COLO668 (cell line): ENCODE measurements at regions not wholly inside any gene's neighbourhood (a gene's known extent, or its start where the extent isn't known, plus 50 kb on each side); places are given as distances from the start of the nearest gene placed in this dataset.
"Not testable (repeated sequence)": the region's sequence is repeated elsewhere in the genome, so short reads cannot be mapped to it uniquely, and the experiment has no call there.

Source experiments
- DNase-seq: peaks from one replicate; lab custom pipeline; 2025; ENCODE audit not compliant: unreplicated experiment; lab: John Stamatoyannopoulos, UW

DNA sequence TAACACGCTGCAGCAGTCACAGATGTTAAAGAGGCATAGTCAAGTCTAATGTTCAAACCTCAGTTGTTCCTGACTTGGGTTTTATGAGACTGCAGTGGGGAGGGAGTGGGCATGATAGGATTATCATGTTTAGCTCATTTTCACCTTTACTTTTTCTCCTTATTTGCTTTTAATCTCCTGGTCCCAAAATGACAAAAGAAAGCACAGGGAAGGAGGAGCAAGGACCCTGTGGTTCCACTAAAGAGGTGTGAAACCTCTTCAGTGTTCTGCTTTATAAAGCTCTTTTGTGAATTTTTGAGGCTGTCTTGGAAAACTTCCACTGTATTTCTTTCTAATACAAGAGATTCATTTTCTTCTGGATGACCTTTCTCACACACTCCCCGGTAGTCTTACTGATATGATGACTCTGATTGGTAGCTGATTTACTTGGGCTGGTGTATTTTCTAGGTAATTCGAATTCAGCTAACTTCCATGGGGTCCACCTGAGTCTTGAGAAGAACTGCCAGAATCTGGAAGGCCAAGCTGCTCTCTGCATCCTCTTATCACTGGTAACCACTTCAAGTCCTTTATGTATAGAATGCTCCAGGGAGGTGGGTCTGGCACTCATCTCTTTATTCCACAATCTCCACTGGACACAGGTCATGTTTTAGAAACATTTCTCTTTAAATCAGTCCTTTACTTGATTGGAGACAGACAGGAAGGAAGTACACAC is 1364.4 kb upstream of the CDH9 start:
- no peak for DNase-seq

- no peak for DNase-seq
Measured at GRCh38 chr5:28400076-28400475, 1361.7 kb upstream of the CDH9 start.

DNA sequence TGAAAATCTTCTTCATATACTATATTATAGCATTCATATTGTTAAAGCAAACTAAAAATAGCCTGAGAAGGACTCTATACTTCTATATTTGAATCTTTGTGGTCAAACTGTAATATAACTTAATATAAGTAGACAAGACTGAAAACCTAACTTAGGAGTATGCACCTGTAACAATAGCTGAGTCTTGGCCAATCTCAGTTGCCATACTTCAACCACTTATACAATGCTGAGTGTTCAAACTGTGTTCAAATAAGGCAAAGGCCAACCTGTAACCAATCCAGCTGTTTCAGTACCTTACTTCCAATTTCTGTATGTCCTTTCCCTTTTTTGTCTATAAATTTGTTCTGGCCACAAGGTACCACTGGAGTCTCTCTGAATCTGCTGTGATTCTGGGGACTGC is 1360.8 kb upstream of the CDH9 start:
- DNase-seq: no peak

- DNase-seq: no peak
Measured at GRCh38 chr5:28398185-28398584, 1359.8 kb upstream of the CDH9 start.

DNA sequence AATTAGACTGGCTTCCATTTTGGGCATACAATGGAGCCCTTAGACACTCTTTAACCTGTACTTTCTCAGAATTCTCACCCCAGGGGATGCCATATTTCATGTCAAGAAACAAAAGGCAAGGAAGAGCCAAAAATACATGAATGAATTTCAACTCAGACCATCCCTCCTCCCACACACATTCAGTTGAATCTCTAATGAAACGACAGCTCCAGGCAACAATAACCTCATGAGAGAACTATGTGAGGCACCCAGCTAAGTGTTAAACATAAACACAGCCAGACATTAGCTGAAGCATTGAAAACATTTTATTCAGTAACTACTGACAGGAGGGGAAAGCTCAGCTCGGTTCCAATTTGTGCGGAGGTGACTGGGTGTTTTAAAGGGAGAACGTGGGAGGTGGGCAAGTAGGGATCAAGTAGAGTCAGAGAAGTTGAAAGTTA is 1359.1 kb upstream of the CDH9 start:
- DNase-seq: no peak

GRCh38 chr5:28391277-28391676 is 1352.9 kb upstream of the CDH9 start:
- no peak for DNase-seq

- DNase-seq: no peak
Measured at GRCh38 chr5:28390341-28390740, 1352.0 kb upstream of the CDH9 start.

DNA sequence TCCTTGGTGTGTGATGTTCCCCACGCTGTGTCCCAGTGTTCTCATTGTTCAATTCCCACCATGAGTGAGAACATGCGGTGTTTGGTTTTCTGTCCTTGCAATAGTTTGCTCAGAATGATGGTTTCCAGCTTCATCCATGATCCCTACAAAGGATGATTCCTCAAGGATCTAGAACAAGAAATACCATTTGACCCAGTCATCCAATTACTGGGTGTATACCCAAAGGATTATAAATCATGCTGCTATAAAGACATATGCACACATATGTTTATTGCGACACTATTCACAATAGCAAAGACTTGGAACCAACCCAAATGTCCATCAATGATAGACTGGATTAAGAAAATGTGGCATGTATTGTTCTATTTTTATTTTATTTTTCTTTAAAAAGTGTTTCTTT is 1351.3 kb upstream of the CDH9 start:
- DNase-seq: not testable (repeated sequence)

DNA sequence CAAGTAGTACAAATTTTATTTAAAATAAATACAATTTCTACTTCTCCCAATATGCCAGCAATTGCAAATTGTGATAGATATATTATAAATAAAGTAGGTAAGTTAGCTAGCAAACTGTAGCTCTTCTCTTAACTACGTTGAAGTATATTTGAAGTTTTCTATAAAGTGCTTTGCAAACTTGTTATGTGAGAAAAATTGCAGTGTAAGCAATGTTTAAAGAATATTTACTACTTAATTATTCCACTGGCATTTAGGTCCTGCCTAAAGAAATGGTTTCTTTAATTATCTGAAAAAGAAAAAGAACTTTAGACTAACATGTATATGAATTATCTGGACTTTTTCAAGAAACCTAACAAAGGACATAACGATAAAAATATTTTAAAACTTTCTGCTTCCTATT is 1350.0 kb upstream of the CDH9 start:
- no peak for DNase-seq

DNA sequence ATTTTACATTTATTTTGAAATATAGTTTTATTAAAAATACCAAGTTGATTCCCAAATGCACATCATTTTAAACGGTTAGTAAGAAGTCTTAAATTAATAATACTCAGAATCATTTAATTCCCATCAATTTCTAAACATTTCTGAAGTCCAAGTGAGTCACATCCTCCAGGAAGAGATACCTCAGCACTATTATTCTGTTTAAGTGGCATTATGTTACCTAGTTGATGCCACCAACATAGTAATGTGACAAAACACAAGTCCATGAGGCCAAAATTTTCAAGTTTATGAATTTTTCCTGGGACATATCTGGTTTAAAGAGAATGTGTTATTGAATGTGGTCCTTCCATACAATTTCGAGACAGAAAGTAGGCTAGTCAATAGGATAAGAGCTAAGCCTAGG is 1348.3 kb upstream of the CDH9 start:
- DNase-seq: no peak

DNA sequence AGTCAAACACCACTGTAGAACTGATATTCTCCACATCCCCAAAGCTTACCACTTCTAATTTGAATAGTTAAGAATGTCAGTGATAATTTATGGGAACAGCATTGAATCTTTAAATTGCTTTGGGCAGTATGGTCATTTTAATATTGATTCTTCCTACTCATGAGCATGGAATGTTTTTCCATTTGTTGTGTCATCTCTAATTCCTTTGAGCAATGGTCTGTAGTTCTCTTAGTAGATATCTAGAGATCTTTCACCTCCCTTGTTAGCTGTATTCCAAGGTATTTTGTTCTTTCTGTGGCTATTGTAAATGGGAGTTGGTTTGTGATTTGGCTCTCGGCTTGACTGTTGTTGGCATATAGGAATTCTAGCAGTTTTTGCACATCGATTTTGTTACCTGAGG is 1341.8 kb upstream of the CDH9 start:
- no peak for DNase-seq

DNA sequence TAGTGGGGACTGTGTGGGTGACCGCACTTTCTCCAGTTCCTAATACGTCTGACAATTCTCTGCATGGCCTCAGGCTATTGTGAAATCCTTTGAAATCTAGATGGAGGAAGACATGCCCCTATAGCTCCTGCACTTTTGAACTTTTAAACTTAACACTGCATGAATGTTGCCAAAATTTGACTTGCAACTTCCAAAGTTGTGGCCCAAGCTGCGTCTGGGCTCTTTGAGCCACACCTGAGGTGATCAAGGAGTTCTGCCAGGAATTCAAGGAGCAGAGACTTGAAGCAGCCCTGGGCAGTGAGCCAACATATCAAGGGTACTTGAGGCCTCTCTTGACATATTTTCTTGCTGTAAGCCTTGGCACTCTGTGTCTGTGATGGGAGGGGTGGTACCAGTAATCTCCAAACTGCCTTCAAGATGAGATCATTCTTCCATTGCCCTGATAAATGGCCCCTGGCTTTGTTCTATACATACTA is 1336.1 kb upstream of the CDH9 start:
- no peak for DNase-seq

GRCh38 chr5:28370896-28371295 is 1332.5 kb upstream of the CDH9 start:
- DNase-seq: no peak

- DNase-seq: no peak
Measured at GRCh38 chr5:28369418-28369817, 1331.0 kb upstream of the CDH9 start.

DNA sequence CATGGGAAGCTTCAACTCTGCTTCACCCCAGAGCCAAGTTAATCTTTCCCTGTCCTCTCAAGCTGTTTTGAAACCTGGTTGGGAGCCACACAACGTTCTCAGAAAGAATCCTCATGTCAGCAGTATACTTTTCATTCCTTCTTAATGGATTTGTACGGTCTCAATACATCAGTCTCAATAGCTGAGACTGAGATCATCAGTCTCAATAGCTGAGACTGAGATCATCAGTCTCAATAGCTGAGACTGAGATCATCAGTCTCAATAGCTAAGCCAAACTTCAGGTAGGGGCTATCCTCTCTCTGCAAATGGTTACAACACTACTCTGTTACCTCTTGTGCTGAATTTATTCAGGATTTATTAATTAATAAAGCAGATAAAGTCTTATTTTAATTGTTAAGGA is 1317.4 kb upstream of the CDH9 start:
- DNase-seq: no peak

DNA sequence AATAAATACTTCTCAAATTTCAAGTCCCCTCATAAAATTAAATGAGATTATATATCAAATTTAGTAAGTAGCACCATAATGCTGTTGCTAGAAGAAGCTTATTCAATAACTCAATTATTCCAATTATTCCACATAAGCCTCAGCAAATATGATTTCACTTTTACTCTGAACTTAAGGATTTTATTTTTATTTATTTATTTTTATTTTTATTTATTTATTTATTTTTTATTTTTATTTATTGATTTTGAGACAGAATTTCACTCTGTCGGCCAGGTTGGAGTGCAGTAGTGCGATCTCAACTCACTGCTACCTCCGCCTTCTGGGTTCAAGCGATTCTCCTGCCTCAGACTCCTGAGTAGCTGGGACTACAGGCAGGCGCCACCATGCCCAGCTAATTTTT is 1308.3 kb upstream of the CDH9 start:
- DNase-seq: no peak

DNA sequence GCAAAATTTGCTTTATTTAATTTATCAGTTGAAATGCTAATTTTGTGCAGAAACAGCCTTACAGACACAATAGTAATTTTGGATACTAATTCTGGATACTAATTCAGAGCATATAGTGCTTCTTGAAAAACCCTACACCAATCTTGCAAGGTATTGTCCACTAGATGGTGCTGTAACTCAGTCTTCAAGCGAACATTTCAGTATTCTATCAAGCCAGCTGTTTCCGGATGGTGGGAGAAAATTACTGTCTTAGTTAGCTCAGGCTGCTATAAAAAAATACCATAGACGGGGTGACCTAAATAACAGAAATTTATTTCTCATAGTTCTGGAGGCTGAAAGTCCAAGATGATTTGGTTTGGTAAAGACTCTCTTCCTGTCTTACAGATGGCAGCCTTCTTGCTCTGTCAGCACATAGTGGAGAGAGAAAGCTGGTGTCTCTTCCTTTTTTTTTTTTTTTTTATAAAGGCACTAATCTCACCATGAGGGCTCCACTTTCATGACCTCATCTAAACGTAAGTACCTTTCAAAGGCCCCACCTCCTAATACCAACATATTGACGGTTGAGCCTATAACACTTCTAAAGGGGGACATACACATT is 1306.5 kb upstream of the CDH9 start:
- DNase-seq: no peak

- DNase-seq: no peak
Measured at GRCh38 chr5:28329176-28329575, 1290.8 kb upstream of the CDH9 start.

- no peak for DNase-seq
Measured at GRCh38 chr5:28328681-28329080, 1290.3 kb upstream of the CDH9 start.

GRCh38 chr5:28324174-28324573 is 1285.8 kb upstream of the CDH9 start:
- no peak for DNase-seq

DNA sequence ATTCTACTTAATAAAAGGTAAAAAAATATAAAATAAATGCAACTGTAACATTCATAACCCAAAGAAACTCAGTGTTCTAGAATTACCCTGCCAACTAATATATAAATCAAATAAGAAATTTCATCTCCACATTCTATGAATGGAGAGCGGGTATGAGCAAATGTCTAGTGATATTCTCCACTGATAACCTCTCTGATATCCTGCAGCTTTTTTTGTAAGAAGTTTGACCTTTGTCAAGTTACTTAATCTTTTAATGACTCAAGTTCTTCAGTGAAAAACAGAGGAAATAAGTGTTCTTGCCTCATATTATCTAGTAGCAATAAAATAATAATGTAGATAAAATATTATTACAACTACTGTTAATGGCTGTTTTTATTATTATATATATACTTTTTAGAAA is 1275.6 kb upstream of the CDH9 start:
- no peak for DNase-seq

DNA sequence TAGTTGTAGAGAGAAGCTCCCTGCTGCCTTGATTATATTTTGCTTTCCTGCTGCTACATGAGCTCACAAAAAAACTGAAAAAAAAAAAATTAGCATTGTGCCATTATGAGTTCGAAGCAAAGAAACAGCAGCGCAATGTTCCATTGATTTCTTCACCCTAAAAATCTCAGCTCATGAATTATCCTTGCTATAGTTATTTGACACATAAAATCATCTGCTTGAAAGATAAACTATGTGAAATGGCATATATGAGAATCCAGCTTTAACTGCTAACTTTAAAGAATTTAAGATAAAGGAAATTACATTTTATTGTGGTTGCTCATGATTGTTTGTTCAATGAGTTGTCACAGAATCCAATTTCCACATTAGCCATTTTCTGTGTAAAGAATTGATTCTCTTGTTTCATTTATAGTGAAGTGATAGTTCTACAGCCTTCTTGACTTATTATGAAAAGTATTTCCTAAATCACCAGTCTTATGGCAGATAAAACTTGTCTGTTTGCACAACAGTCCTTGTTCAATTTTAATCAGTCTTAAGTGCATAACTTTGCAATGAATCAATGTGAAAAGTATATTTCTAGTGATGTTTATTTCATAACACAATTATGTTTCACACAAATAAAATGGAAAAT is 1275.0 kb upstream of the CDH9 start:
- no peak for DNase-seq
